ENCODE measurements at regions not wholly inside any gene's neighbourhood (a gene's known extent, or its start where the extent isn't known, plus 50 kb on each side); places are given as distances from the start of the nearest gene placed in this dataset.

GRCh38 chr18:59993560-59993959, 93.8 kb downstream of the PMAIP1 start:
- DNase-seq, result no peak
- 74% methylated on average over 3 of the region's 5 CpGs for WGBS

DNA sequence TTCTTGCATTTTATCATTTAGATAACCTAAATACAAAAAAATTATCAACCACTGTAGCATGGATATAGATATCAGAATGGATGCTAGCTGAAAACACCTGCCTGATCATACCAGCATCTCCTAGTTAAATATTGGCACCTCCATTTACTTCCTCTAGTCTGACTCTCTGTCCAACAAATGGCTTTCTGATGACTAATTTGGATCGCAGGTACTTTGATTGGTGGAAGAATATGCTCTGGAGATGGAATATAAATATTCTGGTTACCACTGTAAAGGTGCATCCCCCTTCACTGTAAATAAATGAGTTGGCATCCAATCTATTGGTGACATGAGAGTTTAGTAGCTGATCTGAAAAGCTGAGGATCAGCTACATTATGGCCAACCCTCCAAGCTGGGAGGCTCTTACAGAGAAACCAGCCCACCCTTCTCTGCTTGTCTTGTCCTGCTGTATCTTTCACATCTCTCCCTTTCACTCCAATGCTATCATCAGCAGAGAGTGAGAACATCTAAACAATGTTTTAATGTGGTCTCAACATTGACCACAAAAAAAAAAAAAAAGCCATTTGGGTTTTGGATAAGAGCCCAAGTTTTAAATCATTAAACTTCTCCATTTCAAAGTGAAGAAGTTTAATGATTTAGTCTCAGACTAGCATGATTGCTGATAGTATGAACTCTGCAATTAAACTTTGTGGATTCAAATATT, 90.5 kb downstream of the PMAIP1 start:
- no peak overlapping the region for H4K91ac ChIP-seq (ENCODE audit: low read length)
- H3K4me3 ChIP-seq (ENCODE audit: insufficient read depth in 1 of 2, low read depth in 1 of 2, low read length in 2 of 2), result no peak overlapping the region
- DNase-seq, result no peak
- H2AK5ac ChIP-seq (ENCODE audit: low read length, severe bottlenecking), result no peak overlapping the region
- H3K9me3 ChIP-seq (ENCODE audit: control insufficient read depth, low read length), result no peaks in the 10 kb centered on the region
- H3K36me3 ChIP-seq (ENCODE audit: control insufficient read depth in 1 of 2, insufficient read depth in 2 of 2, low read depth in 1 of 2, low read length in 2 of 2), result no peaks in the 10 kb centered on the region
- H2BK120ac ChIP-seq (ENCODE audit: low read depth, low read length), result no peak overlapping the region
- H3K4me2 ChIP-seq (ENCODE audit: low read length, poor library complexity, severe bottlenecking), result no peak overlapping the region
- H3K18ac ChIP-seq (ENCODE audit: low read depth in 1 of 2, low read length in 2 of 2), result no peak overlapping the region
- H3K9ac ChIP-seq (ENCODE audit: low read length), result no peak overlapping the region
- no peak overlapping the region for H2AFZ ChIP-seq (ENCODE audit: low read depth, low read length)
- no peak overlapping the region for H4K8ac ChIP-seq (ENCODE audit: low read length)
- no peak overlapping the region for H2BK15ac ChIP-seq (ENCODE audit: low read depth, poor library complexity, severe bottlenecking)
- H3K79me1 ChIP-seq (replicated peaks; ENCODE audit: low read length, poor library complexity, severe bottlenecking), result no peaks in the 10 kb centered on the region
- H3K27ac ChIP-seq (ENCODE audit: low read length, poor library complexity, severe bottlenecking), result no peak overlapping the region
- no peak overlapping the region for H2BK5ac ChIP-seq (ENCODE audit: low read depth, low read length, poor library complexity, severe bottlenecking)
- H3K4me1 ChIP-seq (ENCODE audit: control insufficient read depth, insufficient read depth, low read depth, low read length), result no peaks in the 10 kb centered on the region
- WGBS, result no CpG with 5 or more reads among the region's 1 CpG
- no peak overlapping the region for H3K14ac ChIP-seq (ENCODE audit: low read length in 2 of 2)
- peaks cover 4 to 27% of the 10 kb centered on the region in 2 experiments for H3K27me3 ChIP-seq (ENCODE audit: control insufficient read depth in 1 of 2, insufficient read depth in 1 of 2, low read length in 2 of 2)
- H2BK12ac ChIP-seq (ENCODE audit: low read length in 2 of 2), result no peak overlapping the region
- no peak overlapping the region for H3K4ac ChIP-seq (ENCODE audit: low read depth in 1 of 2, low read length in 2 of 2)
- no peak overlapping the region for H3K23ac ChIP-seq (ENCODE audit: low read length in 2 of 2)

More at GRCh38 chr18:59993560-59993959, 93.8 kb downstream of the PMAIP1 start:
- no peaks in the 10 kb centered on the region for H3K79me1 ChIP-seq (replicated peaks; ENCODE audit: low read length, poor library complexity, severe bottlenecking)
- no peaks in the 10 kb centered on the region for H3K4me1 ChIP-seq (ENCODE audit: control insufficient read depth, insufficient read depth, low read depth, low read length)
- no peaks in the 10 kb centered on the region for H3K9me3 ChIP-seq (ENCODE audit: control insufficient read depth, low read length)
- H2BK15ac ChIP-seq (ENCODE audit: low read depth, poor library complexity, severe bottlenecking), result no peak overlapping the region
- H2AFZ ChIP-seq (ENCODE audit: low read depth, low read length), result no peak overlapping the region
- no peak overlapping the region for H4K8ac ChIP-seq (ENCODE audit: low read length)
- H3K23ac ChIP-seq (ENCODE audit: low read length in 2 of 2), result no peak overlapping the region
- no peak overlapping the region for H2BK120ac ChIP-seq (ENCODE audit: low read depth, low read length)
- no peak overlapping the region for H4K91ac ChIP-seq (ENCODE audit: low read length)
- no peak overlapping the region for H3K9ac ChIP-seq (ENCODE audit: low read length)
- H2BK12ac ChIP-seq (ENCODE audit: low read length in 2 of 2), result no peak overlapping the region
- no peak overlapping the region for H3K18ac ChIP-seq (ENCODE audit: low read depth in 1 of 2, low read length in 2 of 2)
- no peak overlapping the region for H3K4me2 ChIP-seq (ENCODE audit: low read length, poor library complexity, severe bottlenecking)
- H2BK5ac ChIP-seq (ENCODE audit: low read depth, low read length, poor library complexity, severe bottlenecking), result no peak overlapping the region
- H2AK5ac ChIP-seq (ENCODE audit: low read length, severe bottlenecking), result no peak overlapping the region
- H3K27me3 ChIP-seq (ENCODE audit: control insufficient read depth in 1 of 2, insufficient read depth in 1 of 2, low read length in 2 of 2), result peaks cover 4 to 40% of the 10 kb centered on the region in 2 experiments
- no peak overlapping the region for H3K4me3 ChIP-seq (ENCODE audit: insufficient read depth in 1 of 2, low read depth in 1 of 2, low read length in 2 of 2)
- peak overlapping the region in 1 of 2 experiments; percentile 48 for H3K14ac ChIP-seq (ENCODE audit: low read length in 2 of 2)
- H3K27ac ChIP-seq (ENCODE audit: low read length, poor library complexity, severe bottlenecking), result no peak overlapping the region
- H3K36me3 ChIP-seq (ENCODE audit: control insufficient read depth in 1 of 2, insufficient read depth in 2 of 2, low read depth in 1 of 2, low read length in 2 of 2), result no peaks in the 10 kb centered on the region
- H3K4ac ChIP-seq (ENCODE audit: low read depth in 1 of 2, low read length in 2 of 2), result no peak overlapping the region

- H4K8ac ChIP-seq (ENCODE audit: low read length), result no peak overlapping the region
- no peak overlapping the region for H2BK15ac ChIP-seq (ENCODE audit: low read depth, poor library complexity, severe bottlenecking)
- no CpG with 5 or more reads among the region's 5 CpGs for WGBS
- H3K36me3 ChIP-seq (ENCODE audit: control insufficient read depth in 1 of 2, insufficient read depth in 2 of 2, low read depth in 1 of 2, low read length in 2 of 2), result no peaks in the 10 kb centered on the region
- no peak overlapping the region for H3K4me2 ChIP-seq (ENCODE audit: low read length, poor library complexity, severe bottlenecking)
- no peak overlapping the region for H3K23ac ChIP-seq (ENCODE audit: low read length in 2 of 2)
- no peak overlapping the region for H2BK120ac ChIP-seq (ENCODE audit: low read depth, low read length)
- no peak overlapping the region for H3K18ac ChIP-seq (ENCODE audit: low read depth in 1 of 2, low read length in 2 of 2)
- no peaks in the 10 kb centered on the region for H3K4me1 ChIP-seq (ENCODE audit: control insufficient read depth, insufficient read depth, low read depth, low read length)
- no peak overlapping the region for H4K91ac ChIP-seq (ENCODE audit: low read length)
- no peak overlapping the region for H3K4me3 ChIP-seq (ENCODE audit: insufficient read depth in 1 of 2, low read depth in 1 of 2, low read length in 2 of 2)
- H3K9ac ChIP-seq (ENCODE audit: low read length), result no peak overlapping the region
- H2BK5ac ChIP-seq (ENCODE audit: low read depth, low read length, poor library complexity, severe bottlenecking), result no peak overlapping the region
- no peak overlapping the region for H2BK12ac ChIP-seq (ENCODE audit: low read length in 2 of 2)
- no peak overlapping the region for H3K27ac ChIP-seq (ENCODE audit: low read length, poor library complexity, severe bottlenecking)
- no peak overlapping the region for H3K4ac ChIP-seq (ENCODE audit: low read depth in 1 of 2, low read length in 2 of 2)
- H2AFZ ChIP-seq (ENCODE audit: low read depth, low read length), result no peak overlapping the region
- H3K79me1 ChIP-seq (replicated peaks; ENCODE audit: low read length, poor library complexity, severe bottlenecking), result no peaks in the 10 kb centered on the region
- no peaks in the 10 kb centered on the region for H3K9me3 ChIP-seq (ENCODE audit: control insufficient read depth, low read length)
- peaks cover 4 to 18% of the 10 kb centered on the region in 2 experiments for H3K27me3 ChIP-seq (ENCODE audit: control insufficient read depth in 1 of 2, insufficient read depth in 1 of 2, low read length in 2 of 2)
- peak; percentile 50 for DNase-seq
- no peak overlapping the region for H3K14ac ChIP-seq (ENCODE audit: low read length in 2 of 2)
- H2AK5ac ChIP-seq (ENCODE audit: low read length, severe bottlenecking), result no peak overlapping the region
Measured at GRCh38 chr18:59988098-59988706, 88.4 kb downstream of the PMAIP1 start.

DNA sequence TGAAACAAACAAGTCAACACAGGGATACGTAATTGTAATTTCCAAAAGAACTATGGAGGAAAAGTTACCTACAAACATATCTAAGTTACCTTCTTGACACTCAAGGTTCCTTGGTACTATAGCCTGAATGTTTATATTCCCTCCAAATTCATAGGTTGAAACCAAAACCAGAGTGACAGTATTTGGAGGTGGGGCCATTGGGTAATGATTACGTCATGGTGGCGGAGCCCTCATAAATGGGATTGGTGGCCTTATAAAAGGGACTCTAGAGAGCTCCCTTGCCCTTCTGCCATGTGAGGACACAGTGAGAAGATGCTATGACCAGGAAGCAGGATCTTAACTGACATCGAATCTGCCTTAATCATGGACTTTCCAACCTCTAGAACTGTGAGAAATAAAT, 87.3 kb downstream of the PMAIP1 start:
- H3K27ac ChIP-seq (ENCODE audit: low read length, poor library complexity, severe bottlenecking), result no peak overlapping the region
- no peaks in the 10 kb centered on the region for H3K36me3 ChIP-seq (ENCODE audit: control insufficient read depth in 1 of 2, insufficient read depth in 2 of 2, low read depth in 1 of 2, low read length in 2 of 2)
- WGBS, result 95% methylated on average over 2 of the region's 4 CpGs
- no peak overlapping the region for H2AFZ ChIP-seq (ENCODE audit: low read depth, low read length)
- no peak overlapping the region for H2BK12ac ChIP-seq (ENCODE audit: low read length in 2 of 2)
- H4K91ac ChIP-seq (ENCODE audit: low read length), result no peak overlapping the region
- H3K4me3 ChIP-seq (ENCODE audit: insufficient read depth in 1 of 2, low read depth in 1 of 2, low read length in 2 of 2), result no peak overlapping the region
- H2BK120ac ChIP-seq (ENCODE audit: low read depth, low read length), result no peak overlapping the region
- peaks cover 0 to 9% of the 10 kb centered on the region in 2 experiments for H3K27me3 ChIP-seq (ENCODE audit: control insufficient read depth in 1 of 2, insufficient read depth in 1 of 2, low read length in 2 of 2)
- H3K23ac ChIP-seq (ENCODE audit: low read length in 2 of 2), result no peak overlapping the region
- no peak overlapping the region for H3K4me2 ChIP-seq (ENCODE audit: low read length, poor library complexity, severe bottlenecking)
- no peaks in the 10 kb centered on the region for H3K4me1 ChIP-seq (ENCODE audit: control insufficient read depth, insufficient read depth, low read depth, low read length)
- no peak for DNase-seq
- no peak overlapping the region for H3K14ac ChIP-seq (ENCODE audit: low read length in 2 of 2)
- no peak overlapping the region for H2AK5ac ChIP-seq (ENCODE audit: low read length, severe bottlenecking)
- H3K79me1 ChIP-seq (replicated peaks; ENCODE audit: low read length, poor library complexity, severe bottlenecking), result no peaks in the 10 kb centered on the region
- H3K18ac ChIP-seq (ENCODE audit: low read depth in 1 of 2, low read length in 2 of 2), result no peak overlapping the region
- H2BK5ac ChIP-seq (ENCODE audit: low read depth, low read length, poor library complexity, severe bottlenecking), result no peak overlapping the region
- no peak overlapping the region for H4K8ac ChIP-seq (ENCODE audit: low read length)
- H3K9ac ChIP-seq (ENCODE audit: low read length), result no peak overlapping the region
- no peak overlapping the region for H3K4ac ChIP-seq (ENCODE audit: low read depth in 1 of 2, low read length in 2 of 2)
- H3K9me3 ChIP-seq (ENCODE audit: control insufficient read depth, low read length), result no peaks in the 10 kb centered on the region
- no peak overlapping the region for H2BK15ac ChIP-seq (ENCODE audit: low read depth, poor library complexity, severe bottlenecking)

Data from mesenchymal stem cell (in vitro differentiated cells and primary cell).